Osteocyte (in vitro differentiated cells): ENCODE measurements at regions not wholly inside any gene's neighbourhood (a gene's known extent, or its start where the extent isn't known, plus 50 kb on each side); places are given as distances from the start of the nearest gene placed in this dataset.

ENCODE experiments used
- DNase-seq: peaks from one replicate; pipeline ENCODE4 v3.0.0; 2021; ENCODE audit warnings: mixed read lengths; ENCODE audit not compliant: unreplicated experiment; ENCODE audit errors: extremely low spot score
- H3K27ac Mint-ChIP-seq: one replicate; pipeline ENCODE4 v1.8.0; 2021; ENCODE audit warnings: mild to moderate bottlenecking, mixed read lengths; ENCODE audit not compliant: unreplicated experiment
- H3K27me3 Mint-ChIP-seq: one replicate; pipeline ENCODE4 v1.8.0; 2021; ENCODE audit warnings: mixed read lengths; ENCODE audit not compliant: unreplicated experiment
- H3K36me3 Mint-ChIP-seq: one replicate; pipeline ENCODE4 v1.8.0; 2021; ENCODE audit warnings: mixed read lengths; ENCODE audit not compliant: unreplicated experiment
- H3K4me1 Mint-ChIP-seq: one replicate; pipeline ENCODE4 v1.8.0; 2021; ENCODE audit warnings: mixed read lengths; ENCODE audit not compliant: unreplicated experiment
- H3K4me3 Mint-ChIP-seq: one replicate; pipeline ENCODE4 v1.8.0; 2021; ENCODE audit warnings: mild to moderate bottlenecking, moderate library complexity, mixed read lengths; ENCODE audit not compliant: unreplicated experiment
- H3K9me3 Mint-ChIP-seq: one replicate; pipeline ENCODE4 v1.8.0; 2021; ENCODE audit warnings: mixed read lengths; ENCODE audit not compliant: unreplicated experiment
- TF ChIP-seq, protein P1 (sequence below): fragments of 200-600 bp; sonication (generic); IDR thresholded peaks from 2 replicates; pipeline ENCODE4 v1.5.0; 2021; ENCODE audit warnings: antibody characterized with exemption, mild to moderate bottlenecking, moderate library complexity

GRCh38 chr20:11041396-11041795, 367.6 kb upstream of the JAG1 start:
- Mint-ChIP-seq H3K4me3 (no peak overlapping the region), H3K27ac (no peak overlapping the region), H3K4me1 (peaks cover 2% of the 10 kb centered on the region), H3K9me3 (no peaks in the 10 kb centered on the region), H3K36me3 (no peaks in the 10 kb centered on the region), H3K27me3 (no peaks in the 10 kb centered on the region)
- TF ChIP-seq, protein P1, sequence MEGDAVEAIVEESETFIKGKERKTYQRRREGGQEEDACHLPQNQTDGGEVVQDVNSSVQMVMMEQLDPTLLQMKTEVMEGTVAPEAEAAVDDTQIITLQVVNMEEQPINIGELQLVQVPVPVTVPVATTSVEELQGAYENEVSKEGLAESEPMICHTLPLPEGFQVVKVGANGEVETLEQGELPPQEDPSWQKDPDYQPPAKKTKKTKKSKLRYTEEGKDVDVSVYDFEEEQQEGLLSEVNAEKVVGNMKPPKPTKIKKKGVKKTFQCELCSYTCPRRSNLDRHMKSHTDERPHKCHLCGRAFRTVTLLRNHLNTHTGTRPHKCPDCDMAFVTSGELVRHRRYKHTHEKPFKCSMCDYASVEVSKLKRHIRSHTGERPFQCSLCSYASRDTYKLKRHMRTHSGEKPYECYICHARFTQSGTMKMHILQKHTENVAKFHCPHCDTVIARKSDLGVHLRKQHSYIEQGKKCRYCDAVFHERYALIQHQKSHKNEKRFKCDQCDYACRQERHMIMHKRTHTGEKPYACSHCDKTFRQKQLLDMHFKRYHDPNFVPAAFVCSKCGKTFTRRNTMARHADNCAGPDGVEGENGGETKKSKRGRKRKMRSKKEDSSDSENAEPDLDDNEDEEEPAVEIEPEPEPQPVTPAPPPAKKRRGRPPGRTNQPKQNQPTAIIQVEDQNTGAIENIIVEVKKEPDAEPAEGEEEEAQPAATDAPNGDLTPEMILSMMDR = no peak
- no peak for DNase-seq

DNA sequence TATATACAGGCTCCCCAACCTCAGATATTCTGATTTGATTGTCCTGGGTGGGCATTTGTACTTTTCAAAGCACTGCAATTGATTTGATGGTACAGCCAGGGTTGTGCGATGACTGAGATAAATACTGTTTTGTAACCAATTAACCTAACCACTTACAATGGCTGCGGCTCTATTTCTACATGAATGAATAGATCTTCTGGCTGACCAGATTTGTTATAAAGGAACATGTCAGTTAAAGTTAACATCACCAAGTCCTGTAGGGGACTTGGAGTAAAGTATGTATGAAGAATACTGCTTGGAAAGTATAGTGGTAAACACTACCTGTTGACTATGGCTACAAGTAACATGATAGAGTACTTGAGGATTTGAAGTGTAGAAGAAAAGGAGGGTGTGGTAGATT, 369.2 kb upstream of the JAG1 start:
- Mint-ChIP-seq H3K27ac (no peak overlapping the region), H3K36me3 (no peaks in the 10 kb centered on the region), H3K27me3 (no peaks in the 10 kb centered on the region), H3K4me1 (no peaks in the 10 kb centered on the region), H3K9me3 (no peaks in the 10 kb centered on the region), H3K4me3 (no peak overlapping the region)
- TF ChIP-seq, protein P1 = no peak
- no peak for DNase-seq

- no peaks in the 10 kb centered on the region for H3K4me1 Mint-ChIP-seq
- TF ChIP-seq, protein P1 = no peak
Observed at GRCh38 chr20:11044561-11044960, 370.8 kb upstream of the JAG1 start.

GRCh38 chr20:11045412-11046175, 371.8 kb upstream of the JAG1 start:
- no peak for DNase-seq
- no peaks in the 10 kb centered on the region for H3K4me1 Mint-ChIP-seq
- H3K27ac Mint-ChIP-seq = no peak overlapping the region
- H3K27me3 Mint-ChIP-seq = no peaks in the 10 kb centered on the region
- no peak overlapping the region for H3K4me3 Mint-ChIP-seq
- TF ChIP-seq, protein P1 = no peak
- no peaks in the 10 kb centered on the region for H3K36me3 Mint-ChIP-seq
- no peaks in the 10 kb centered on the region for H3K9me3 Mint-ChIP-seq

More at GRCh38 chr20:11044561-11044960, 370.8 kb upstream of the JAG1 start:
- H3K27me3 Mint-ChIP-seq = no peaks in the 10 kb centered on the region
- H3K27ac Mint-ChIP-seq = no peak overlapping the region
- H3K36me3 Mint-ChIP-seq = no peaks in the 10 kb centered on the region
- H3K4me3 Mint-ChIP-seq = no peak overlapping the region
- DNase-seq = no peak
- no peaks in the 10 kb centered on the region for H3K9me3 Mint-ChIP-seq

GRCh38 chr20:11047559-11047958, 373.8 kb upstream of the JAG1 start:
- Mint-ChIP-seq H3K9me3 (no peaks in the 10 kb centered on the region), H3K27ac (no peak overlapping the region), H3K27me3 (no peaks in the 10 kb centered on the region), H3K4me3 (no peak overlapping the region), H3K36me3 (no peaks in the 10 kb centered on the region), H3K4me1 (peaks cover 10% of the 10 kb centered on the region)
- TF ChIP-seq, protein P1 = no peak
- DNase-seq = no peak
